HG03095 (cell line): ENCODE measurements at regions not wholly inside any gene's neighbourhood (a gene's known extent, or its start where the extent isn't known, plus 50 kb on each side); places are given as distances from the start of the nearest gene placed in this dataset.
A peak's percentile ranks its signal among the peaks of the same experiment; 100 is the strongest.
"Not testable (repeated sequence)": the region's sequence is repeated elsewhere in the genome, so short reads cannot be mapped to it uniquely, and the experiment has no call there.

Source experiments
- ATAC-seq: cut with Tn5 transposase; IDR thresholded peaks from one replicate; pipeline ENCODE4 v1.9.1; 2021; ENCODE audit warnings: moderate library complexity; ENCODE audit not compliant: unreplicated experiment

DNA sequence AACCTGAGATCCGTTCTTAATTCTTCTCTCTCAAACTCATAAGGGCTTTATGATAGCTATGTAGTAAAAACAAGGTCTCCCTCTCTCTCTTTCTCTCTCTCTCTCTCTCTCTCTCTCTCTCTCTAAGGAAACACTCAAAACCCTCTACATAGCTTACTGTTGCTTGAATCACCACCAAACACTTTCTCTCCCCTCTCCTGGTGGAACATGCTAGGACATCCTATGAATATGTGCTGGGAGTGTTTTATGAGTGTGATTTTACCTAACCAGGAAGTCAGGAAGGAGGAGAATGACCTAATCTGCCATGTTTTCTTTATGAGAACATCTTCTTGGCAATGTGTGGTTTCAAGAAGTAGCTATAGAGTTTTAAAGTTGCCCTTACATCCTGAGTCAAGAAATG is 844.6 kb downstream of the TTLL7 start:
- ATAC-seq, result not testable (repeated sequence)

DNA sequence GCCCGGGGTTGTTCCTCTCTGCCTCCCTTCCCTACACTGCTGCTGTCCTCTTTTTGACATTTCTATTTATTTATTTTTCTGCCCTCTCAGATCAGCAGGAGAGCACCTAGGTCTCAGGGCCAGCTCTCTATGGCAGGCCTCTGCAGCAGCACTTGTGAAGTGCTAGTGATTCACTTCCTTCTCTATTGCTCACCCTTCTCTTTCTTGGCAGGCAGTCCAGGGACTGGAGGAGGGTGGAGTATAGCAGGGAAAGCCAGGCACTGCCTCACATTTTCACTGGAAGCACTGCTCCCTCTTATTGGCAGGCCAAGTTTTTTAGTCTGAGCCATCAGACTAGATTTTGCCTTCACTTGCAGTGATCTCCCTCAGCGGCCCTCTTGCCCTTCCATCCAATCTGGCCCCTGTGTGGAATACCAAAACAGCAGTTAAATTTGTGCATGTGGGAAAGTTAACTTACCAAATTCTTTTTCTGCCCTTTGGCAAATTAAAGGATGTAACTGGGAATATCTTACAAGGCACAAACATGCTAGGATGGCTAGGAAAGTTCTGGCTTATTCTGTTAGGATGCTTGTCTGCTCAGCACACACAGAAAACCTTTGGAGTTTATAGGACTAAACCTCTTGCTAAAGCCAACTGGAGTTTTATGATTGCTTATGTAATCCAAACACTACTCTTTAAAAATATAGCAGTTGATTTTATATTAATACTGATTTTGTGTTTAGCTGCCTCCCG is 847.6 kb downstream of the TTLL7 start:
- ATAC-seq, result not testable (repeated sequence)

DNA sequence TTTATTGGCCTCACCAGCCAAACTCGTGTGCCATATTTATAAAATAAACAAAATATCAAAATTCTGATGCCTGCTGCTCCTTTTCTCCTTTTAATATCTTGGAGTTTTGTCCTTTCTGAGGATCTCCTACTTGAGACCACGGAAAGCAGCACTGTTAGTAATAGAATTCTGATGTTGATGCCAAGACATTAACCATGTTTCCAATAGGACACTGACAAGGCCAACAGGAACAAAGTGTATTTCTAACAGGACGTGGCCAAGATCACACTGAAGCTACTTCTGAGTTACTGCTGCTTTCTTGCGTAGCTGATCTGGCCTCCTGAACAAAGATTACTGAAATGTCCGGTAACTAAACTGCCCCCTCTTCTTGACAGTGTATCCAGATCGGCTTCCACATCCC is 848.5 kb downstream of the TTLL7 start:
- ATAC-seq, result not testable (repeated sequence)

DNA sequence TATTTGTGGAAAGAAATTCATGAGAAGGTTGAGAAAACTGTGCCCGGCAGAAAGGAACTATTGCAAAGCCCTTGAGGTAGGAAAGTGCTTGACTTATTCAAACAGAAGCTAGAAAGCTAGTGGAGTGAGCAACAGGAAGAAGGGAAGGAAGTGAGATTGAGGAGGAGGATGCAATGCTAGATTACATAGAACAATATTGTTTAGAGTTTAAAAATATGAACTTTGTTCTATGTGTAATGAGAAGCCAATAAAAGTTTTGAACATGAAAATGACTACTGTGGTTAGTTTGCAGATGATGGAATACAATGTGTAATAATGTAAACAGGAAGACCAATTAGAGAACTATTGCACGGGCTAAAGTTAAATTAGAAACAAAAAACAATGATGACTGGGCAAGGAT is 853.1 kb downstream of the TTLL7 start:
- ATAC-seq, result peak; percentile 65

DNA sequence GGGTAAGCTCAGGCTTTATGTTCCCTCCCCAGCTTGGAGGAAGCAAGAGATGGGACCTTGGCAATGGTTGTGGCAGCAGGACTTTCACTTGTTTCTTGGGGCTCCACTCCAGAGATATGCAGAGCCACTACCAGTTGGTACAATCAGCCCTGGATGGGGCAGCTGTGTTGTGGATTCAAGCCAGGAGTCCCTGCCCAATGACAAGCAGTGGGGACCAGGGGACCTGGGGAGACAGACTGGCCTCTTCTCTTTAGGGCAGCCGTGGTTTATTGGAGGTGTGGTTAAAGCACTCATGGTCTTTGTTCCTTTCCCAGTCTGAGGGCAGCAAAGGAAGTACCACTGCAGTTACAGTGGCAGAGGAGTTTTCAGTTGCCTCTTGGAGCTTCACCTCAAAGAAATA is 856.1 kb downstream of the TTLL7 start:
- ATAC-seq, result not testable (repeated sequence)

DNA sequence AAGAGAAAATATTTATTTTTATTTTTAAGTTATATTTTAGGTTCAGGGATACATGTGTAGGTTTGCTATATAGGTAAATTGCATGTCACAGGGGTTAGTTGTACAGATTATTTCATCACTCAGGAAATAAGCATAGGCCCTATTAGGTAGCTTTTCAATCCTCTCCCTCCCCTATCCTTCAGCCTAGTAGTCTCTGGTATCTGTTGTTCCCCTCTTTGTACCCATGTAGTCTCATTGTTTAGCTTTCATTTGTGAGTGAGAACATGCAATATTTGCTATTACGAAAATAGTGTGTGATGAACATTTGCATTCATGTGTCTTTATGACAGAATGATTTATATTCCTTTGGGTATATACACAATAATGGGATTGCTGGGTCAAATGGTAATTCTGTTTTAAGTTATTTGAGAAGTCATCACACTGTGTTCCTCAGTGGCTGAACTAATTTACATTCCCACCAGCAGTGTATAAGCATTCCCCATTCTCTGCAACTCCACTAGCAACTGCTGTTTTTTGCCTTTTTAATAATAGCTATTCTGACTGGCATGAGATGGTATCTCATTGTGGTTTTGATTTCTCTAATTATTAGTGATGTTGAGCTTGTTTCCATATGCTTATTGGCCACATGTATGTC is 863.3 kb downstream of the TTLL7 start:
- not testable (repeated sequence) for ATAC-seq

DNA sequence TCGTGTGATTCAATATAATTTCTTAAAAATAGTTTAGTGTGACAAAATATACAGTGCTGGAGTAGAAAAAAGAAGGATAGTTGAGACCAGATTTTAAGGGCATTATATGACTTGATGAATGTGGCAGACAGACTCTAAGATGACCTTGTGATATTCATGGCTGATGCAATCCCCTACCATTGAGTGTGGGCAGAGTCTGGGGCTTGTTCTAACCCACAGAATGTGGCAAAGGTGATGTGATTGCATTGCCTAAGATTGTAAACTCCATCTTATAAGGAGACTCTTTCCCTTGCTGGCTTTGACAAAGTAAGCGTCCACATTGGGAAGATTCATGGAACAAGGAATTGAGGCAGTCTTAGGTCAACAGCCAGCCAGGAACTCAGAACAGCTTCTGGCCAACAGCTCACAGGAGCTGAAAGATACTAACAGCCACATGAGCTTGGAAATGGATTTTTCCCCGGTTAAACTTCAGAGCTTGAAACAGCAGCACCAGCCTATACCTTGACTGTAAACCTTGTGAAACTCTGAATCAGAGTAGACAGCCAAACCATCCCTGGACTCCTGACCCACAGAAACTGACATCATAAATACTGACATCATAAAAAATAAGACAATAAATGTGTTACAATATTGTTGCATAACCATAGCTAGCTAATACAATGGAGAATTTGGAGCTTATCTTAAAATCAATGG is 864.5 kb downstream of the TTLL7 start:
- not testable (repeated sequence) for ATAC-seq

DNA sequence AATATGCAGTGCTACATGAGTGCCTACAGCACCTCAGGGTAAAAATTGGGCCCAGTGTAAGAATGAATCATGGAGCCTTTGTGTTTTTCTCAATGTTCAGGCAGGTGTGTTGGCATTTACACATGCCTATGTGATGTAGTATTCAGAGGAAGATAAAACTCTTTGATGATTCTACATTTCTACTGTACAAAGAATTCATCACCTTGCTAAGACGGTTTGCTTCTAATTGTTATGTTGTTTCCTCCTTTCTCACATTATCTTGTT is 867.3 kb downstream of the TTLL7 start:
- ATAC-seq, result no peak

DNA sequence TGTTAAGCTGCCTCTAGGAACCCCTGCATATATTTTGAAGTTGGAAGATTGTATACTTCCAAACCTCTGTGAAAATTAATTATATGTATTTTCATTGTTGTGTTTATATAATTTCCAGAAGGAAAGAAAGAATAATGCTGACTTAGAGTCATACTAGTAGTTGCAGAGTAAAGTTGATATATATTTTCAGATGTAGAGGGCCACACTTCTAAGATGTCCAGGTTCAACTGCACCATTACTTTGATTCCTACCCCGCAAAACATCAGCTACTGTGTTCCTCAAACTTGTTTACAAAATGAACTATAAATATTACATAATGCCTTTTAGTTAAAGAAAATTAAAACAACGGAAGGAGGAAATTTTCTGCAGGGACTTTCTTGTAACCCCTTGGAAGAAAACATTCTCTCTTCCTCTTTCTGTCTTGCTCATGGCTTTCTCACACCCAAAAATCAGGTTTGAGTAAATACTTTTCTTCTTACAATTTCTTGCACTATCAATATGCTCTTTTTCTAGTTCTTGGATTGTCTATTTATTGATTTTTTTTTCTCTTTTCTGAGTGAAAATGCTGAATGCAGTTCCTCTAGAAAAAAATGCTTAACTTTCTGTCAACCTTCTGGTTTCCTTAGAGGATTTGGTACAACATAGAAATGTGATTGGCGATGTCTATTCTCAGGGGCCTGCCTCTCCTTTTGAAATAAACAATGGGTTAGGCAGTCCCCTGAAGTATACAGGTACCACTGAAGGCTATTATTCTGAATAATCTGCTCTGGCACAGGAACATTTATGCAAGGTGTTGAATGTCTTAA is 867.8 kb downstream of the TTLL7 start:
- no peak for ATAC-seq

DNA sequence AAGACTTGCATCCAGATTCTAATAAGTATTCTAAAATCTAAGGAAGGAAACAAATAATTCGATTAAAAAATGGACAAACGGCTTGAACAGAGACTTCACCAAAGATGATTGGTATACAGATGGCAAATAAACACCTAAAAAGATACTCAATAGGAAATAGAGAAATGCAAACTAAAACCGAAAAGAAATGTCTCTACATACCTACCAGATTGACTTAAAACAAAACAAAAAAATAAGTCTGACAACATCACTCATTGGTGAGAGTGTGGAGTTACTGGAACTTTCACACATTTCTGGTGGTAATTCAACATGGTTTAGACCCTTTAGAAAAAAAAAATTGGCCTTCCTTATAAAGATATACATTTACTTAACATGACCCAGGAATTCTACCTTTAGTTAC is 869.8 kb downstream of the TTLL7 start:
- no peak for ATAC-seq

DNA sequence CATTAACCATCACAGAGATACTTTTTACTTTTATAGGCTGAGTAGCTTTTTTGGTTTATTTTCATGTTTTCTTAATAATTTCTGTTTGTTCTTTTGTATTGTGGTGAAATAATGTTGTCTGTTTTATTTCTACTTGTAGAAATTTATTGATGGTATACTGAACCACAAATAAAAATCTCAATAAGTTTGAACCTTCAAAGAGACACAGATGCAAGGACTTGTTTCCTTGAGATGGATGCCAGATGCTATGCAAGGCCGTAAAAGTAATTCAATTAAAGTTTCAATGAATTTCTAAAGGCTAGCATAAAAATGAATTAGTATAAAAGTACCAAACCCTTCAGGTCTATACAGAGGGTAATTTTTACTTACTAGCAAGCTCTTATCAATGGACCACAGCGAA is 873.5 kb downstream of the TTLL7 start:
- no peak for ATAC-seq

DNA sequence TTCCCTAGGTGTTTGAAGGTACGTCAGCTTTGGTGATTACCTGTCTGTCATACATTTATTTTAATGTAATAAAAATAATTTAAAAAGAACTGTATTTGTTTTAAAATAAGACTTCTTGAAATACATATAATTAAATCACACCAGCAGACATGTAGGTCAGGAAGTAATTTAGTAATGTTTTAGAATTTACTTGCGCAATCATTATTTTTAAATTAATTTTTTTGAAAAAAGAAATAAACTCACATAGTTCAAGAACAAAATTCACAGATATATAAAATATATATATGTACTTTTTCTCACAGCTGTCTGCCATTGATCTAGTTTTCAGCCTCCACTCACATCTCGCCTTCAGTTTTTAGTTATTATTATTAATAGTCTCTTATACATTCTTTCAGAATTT is 875.9 kb downstream of the TTLL7 start:
- ATAC-seq, result no peak

DNA sequence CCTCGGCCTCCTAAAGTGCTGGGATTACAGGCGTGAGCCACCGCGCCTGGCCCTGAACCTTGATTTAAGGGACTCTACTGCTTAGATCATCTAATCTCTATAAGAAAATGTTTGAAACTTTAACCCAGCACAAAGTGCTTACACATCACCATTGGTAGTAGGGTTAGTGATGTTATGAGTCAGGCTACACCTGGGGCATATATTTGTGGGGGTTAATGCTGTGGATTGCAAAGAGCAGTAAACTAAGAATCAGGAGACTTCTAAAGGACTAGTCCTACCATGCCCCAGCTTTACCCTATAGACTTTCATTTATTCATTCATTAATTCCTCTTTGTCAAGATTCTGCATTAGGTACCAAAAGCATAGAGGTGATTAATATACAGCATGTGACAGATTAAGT is 880.5 kb downstream of the TTLL7 start:
- no peak for ATAC-seq

DNA sequence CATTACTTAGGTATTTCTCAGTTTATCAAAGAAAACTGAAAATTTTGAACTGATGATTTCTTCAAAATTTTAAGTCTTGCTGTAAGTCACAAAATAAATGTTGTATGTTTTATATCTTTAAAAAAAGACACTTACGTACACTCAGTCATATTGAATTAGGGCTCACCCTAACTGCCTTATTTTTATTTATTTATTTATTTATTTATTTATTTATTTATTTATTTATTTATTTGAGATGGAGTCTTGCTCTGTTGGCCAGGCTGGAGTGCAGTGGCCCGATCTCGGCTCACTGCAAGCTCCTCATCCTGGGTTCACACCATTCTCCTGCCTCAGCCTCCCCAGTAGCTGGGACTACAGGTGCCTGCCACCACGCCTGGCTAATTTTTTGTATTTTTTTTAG is 881.9 kb downstream of the TTLL7 start:
- not testable (repeated sequence) for ATAC-seq

DNA sequence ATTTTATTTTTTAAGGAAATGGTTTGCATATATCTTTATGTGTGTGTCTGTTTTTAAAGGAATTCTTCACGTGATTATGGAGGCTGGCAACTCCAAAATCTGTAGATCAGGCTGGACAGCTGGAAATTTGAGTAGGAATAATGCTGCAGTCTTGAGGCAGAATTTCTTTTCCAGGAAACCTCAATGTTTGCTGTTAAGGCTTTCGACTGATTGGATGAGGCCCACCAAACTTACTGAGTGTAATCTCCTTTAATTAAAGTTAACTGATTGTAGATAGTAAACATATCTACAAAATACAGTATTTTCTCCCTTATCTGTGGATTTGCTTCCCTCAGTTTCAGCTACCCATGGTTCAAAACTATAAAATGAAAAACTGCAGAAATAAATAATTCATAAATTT is 883.1 kb downstream of the TTLL7 start:
- ATAC-seq, result no peak

DNA sequence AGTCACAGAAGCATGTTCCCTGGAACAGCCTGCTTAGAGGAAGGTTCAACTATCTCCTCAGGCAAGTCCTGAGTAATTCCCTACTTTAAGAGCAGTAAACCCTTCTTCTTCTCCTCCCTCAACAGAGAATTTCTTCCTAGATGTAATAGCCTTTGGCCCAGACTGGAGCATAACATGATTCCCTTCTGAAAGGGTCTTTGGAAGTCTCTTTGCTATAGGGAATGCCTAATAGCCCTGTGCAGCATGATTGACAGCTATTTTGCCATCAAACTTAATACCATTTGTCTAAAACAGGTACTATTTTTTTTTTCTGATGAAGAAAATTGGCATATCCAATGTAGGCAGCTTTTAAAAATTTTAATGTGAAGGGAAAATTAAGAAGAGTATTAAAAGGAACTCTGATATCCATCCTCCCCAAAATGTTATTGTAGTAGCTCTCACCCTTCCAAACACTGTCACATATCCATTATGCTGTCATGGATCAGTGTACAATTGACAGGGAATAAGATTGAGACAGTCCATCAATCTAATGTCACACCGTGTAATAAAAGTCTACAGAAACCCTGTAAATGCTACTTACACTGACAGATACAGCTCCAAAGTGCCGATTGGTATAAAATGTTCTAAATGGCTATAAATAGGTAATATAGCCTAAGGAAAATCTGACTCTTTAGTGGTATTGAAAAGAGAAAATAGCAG is 884.6 kb downstream of the TTLL7 start:
- ATAC-seq, result no peak

DNA sequence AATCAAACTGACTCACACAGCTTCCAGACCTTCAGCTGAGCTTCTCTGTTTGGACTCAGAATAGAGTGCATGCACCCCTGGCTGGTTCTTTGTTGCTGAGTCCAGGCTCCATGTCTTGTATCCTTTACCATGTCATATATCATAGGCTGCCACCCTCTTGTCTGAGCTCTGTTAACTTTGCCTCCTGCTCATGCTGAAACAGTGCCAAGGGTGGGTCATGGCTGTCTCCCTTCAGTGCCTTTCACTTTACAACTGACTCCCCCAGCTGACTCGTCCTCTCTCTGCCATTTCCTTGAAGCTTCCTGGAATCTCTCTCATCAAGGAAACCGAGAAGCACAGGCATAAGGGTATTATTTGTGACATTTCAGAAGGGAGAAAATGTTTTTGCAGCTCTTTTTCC is 885.3 kb downstream of the TTLL7 start:
- ATAC-seq, result no peak

DNA sequence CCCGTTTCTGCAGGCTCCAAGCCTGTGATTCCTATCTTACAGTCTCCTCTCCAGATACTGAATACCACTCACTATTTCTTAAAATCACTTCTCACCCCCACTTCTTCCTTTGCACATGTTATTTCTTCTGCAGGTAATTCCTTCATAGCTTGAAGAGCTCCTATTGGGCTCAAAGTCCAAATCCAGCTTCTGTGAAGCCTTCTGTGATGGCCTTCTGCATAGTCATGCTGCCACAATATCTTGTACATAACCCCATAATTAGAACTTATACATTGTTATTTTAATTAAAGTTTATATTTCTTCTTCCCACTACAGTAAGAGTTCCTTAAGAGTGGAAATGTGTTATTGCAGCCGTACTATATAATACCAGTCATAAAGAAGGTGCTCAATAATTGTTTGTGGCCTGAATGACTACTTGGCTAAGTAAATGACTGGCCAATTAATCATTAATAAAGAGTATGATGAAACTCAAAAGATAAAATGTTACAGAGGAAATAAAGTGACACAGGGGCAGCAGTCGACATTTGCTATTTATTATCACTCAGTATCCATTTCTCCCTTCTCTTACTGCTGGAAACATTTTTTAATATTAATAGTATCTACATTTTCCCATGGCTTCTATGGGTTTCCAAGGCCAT is 886.6 kb downstream of the TTLL7 start:
- ATAC-seq, result no peak

DNA sequence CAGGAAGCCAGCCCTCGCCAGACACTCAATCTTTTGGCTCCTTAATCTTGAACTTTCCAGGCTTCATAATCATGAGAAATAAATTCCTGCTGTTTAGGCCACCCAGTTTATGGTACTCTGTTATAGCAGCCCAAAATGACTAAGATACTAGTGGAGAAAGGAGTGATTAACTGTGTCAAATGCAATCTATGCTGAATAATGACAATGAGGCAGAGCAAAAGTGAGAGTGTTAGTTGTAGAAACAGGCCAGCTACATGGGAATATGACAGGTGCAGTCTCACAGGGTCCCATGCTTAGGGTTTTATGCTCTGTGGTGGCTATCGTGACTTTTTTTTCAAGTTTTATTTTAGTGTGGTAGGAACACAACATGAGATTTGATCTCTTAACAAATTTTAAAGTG is 888.8 kb downstream of the TTLL7 start:
- no peak for ATAC-seq

DNA sequence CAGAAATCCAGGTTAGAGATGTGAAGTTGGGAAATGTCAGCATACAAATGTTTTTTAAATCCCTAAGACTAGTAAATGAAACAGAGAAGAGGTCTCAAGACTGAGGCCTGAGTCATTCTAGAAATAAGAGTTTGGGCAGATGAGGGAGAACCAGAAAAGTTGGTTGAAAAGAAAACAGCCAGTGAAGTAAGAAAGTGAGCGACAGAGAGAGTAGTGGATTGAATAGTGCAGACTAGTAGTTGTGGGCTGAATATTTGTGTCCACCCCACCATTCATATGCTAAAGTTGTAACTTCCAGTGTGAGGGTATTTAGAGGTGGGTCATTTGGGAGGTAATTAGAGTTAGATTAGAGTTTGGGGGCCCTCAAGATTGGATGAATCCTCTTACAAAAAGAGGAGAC is 889.2 kb downstream of the TTLL7 start:
- no peak for ATAC-seq

DNA sequence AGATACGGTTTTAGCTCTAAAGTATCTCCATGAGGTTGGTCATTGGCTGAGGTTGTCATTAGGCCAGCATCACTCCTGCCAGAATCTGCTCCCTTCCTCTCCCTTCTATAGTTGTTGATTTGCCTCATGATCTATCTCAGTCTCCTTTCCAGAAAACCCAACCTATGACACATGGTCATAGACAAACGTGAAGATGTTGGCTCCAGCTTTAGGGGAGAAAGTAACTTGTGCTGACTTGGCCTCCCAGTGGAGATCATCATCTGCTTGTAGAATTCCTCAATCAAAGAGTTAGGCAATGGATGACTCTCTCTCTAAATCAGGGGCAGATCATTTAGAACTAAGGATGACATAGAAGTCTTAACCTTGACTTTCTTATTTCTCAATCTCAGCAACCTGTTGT is 894.4 kb downstream of the TTLL7 start:
- ATAC-seq, result no peak
